SK-N-SH treated with all-trans-retinoic acid at 6 μM for 48 hours (cell line): ENCODE measurements at regions not wholly inside any gene's neighbourhood (a gene's known extent, or its start where the extent isn't known, plus 50 kb on each side); places are given as distances from the start of the nearest gene placed in this dataset.
A peak's percentile ranks its signal among the peaks of the same experiment; 100 is the strongest.
"Not testable (repeated sequence)": the region's sequence is repeated elsewhere in the genome, so short reads cannot be mapped to it uniquely, and the experiment has no call there.

Experiments used
- ATAC-seq: fragments of 200-7000 bp; cut with Tn5 transposase; 3 replicates; pipeline ENCODE4 v1.9.1; 2020; ENCODE audit warnings: mild to moderate bottlenecking, moderate library complexity
- ARNTL ChIP-seq: fragments of 450-650 bp; formaldehyde crosslinking; IDR thresholded peaks from 2 replicates; pipeline ENCODE4 v1.5.0; 2020; ENCODE audit warnings: low read depth, mild to moderate bottlenecking, moderate library complexity, borderline replicate concordance
- BACH2 ChIP-seq: fragments of 250-450 bp; sonication (Bioruptor Pico); IDR thresholded peaks from 2 replicates; pipeline ENCODE4 v1.9.0; 2021; ENCODE audit warnings: mild to moderate bottlenecking, borderline replicate concordance
- CREB5 ChIP-seq: fragments of 250-450 bp; sonication (Bioruptor Pico); IDR thresholded peaks from 2 replicates; pipeline ENCODE4 v1.5.1; 2020; ENCODE audit warnings: low read depth, mild to moderate bottlenecking, moderate library complexity
- CSDC2 ChIP-seq: fragments of 250-450 bp; sonication (Bioruptor Pico); IDR thresholded peaks from 2 replicates; pipeline ENCODE4 v1.5.0; 2020; ENCODE audit warnings: mild to moderate bottlenecking, moderate library complexity
- CSRNP3 ChIP-seq: fragments of 250-450 bp; sonication (Bioruptor Pico); IDR thresholded peaks from 2 replicates; pipeline ENCODE4 v1.5.1; 2021; ENCODE audit warnings: mild to moderate bottlenecking, moderate library complexity
- GLIS3 ChIP-seq: fragments of 250-450 bp; sonication (Bioruptor Pico); IDR thresholded peaks from 2 replicates; pipeline ENCODE4 v1.5.0; 2020; ENCODE audit warnings: mild to moderate bottlenecking, moderate library complexity
- ISL1 ChIP-seq: fragments of 250-450 bp; sonication (Bioruptor Pico); IDR thresholded peaks from 2 replicates; pipeline ENCODE4 v2.1.2; 2022; ENCODE audit warnings: mild to moderate bottlenecking, moderate library complexity
- PATZ1 ChIP-seq: fragments of 250-450 bp; sonication (Bioruptor Pico); IDR thresholded peaks from 2 replicates; pipeline ENCODE4 v1.8.0; 2020; ENCODE audit warnings: mild to moderate bottlenecking, moderate library complexity, borderline replicate concordance
- POU6F1 ChIP-seq: fragments of 250-450 bp; sonication (Bioruptor Pico); IDR thresholded peaks from 2 replicates; pipeline ENCODE4 v1.8.0; 2021; ENCODE audit warnings: low read depth, mild to moderate bottlenecking, moderate library complexity, borderline replicate concordance
- RARB ChIP-seq: fragments of 250-450 bp; sonication (Bioruptor Pico); IDR thresholded peaks from 2 replicates; pipeline ENCODE4 v1.8.0; 2021; ENCODE audit warnings: mild to moderate bottlenecking, moderate library complexity
- SNAI2 ChIP-seq: fragments of 250-450 bp; sonication (Bioruptor Pico); IDR thresholded peaks from 2 replicates; pipeline ENCODE4 v1.5.0; 2020; ENCODE audit warnings: mild to moderate bottlenecking, moderate library complexity
- TCF4 ChIP-seq: fragments of 250-450 bp; sonication (Bioruptor Pico); IDR thresholded peaks from 2 replicates; pipeline ENCODE4 v1.8.0; 2021; ENCODE audit warnings: mild to moderate bottlenecking, moderate library complexity, borderline replicate concordance
- TSHZ2 ChIP-seq: fragments of 250-450 bp; sonication (Bioruptor Pico); IDR thresholded peaks from 2 replicates; pipeline ENCODE4 v1.5.0; 2020; ENCODE audit warnings: mild to moderate bottlenecking, moderate library complexity
- ZC3H10 ChIP-seq: fragments of 250-450 bp; sonication (Bioruptor Pico); IDR thresholded peaks from 2 replicates; pipeline ENCODE4 v1.5.1; 2021; ENCODE audit warnings: mild to moderate bottlenecking, moderate library complexity
- ZFP3 ChIP-seq: fragments of 250-450 bp; sonication (Bioruptor Pico); IDR thresholded peaks from 2 replicates; pipeline ENCODE4 v1.5.0; 2020; ENCODE audit warnings: mild to moderate bottlenecking, moderate library complexity
- ZFP30 ChIP-seq: fragments of 450-650 bp; formaldehyde crosslinking; IDR thresholded peaks from 2 replicates; pipeline ENCODE4 v1.5.0; 2022; ENCODE audit warnings: mild to moderate bottlenecking, moderate library complexity
- ZNF70 ChIP-seq: fragments of 450-650 bp; formaldehyde crosslinking; IDR thresholded peaks from 2 replicates; pipeline ENCODE4 v1.5.0; 2020; ENCODE audit warnings: mild to moderate bottlenecking, moderate library complexity
- ZNF8 ChIP-seq: fragments of 450-650 bp; formaldehyde crosslinking; IDR thresholded peaks from 2 replicates; pipeline ENCODE4 v1.5.0; 2020; ENCODE audit warnings: mild to moderate bottlenecking, moderate library complexity

GRCh38 chr3:197394464-197395321 is 96.3 kb upstream of the DLG1 start (continued):
- TF ChIP-seq BACH2, result no peak
- peak; percentile 37; the same call in 1 of the 2 replicates for TF ChIP-seq ZFP3 (CRISPR knock-in tag)
- peak; percentile 17; the same call in 1 of the 2 replicates for TF ChIP-seq POU6F1 (CRISPR knock-in tag)

- not testable (repeated sequence) for ATAC-seq
Observed at GRCh38 chr3:197394126-197394463, 95.7 kb upstream of the DLG1 start.

- TF ChIP-seq PATZ1 (no peak), RARB (CRISPR knock-in tag) (no peak), ZFP30 (CRISPR knock-in tag) (no peak), ZNF8 (CRISPR knock-in tag) (no peak), ISL1 (CRISPR knock-in tag) (no peak), ZNF70 (CRISPR knock-in tag) (no peak)
- no peak for ATAC-seq
Observed at GRCh38 chr3:197393711-197394110, 95.3 kb upstream of the DLG1 start.

GRCh38 chr3:197392961-197393360 is 94.5 kb upstream of the DLG1 start:
- ATAC-seq, result no peak
- no peak for TF ChIP-seq CSDC2
- no peak for TF ChIP-seq ARNTL (CRISPR knock-in tag)
- TF ChIP-seq TCF4 (CRISPR knock-in tag), result no peak
- TF ChIP-seq ZNF8 (CRISPR knock-in tag), result no peak
- TF ChIP-seq CREB5 (CRISPR knock-in tag), result no peak
- no peak for TF ChIP-seq SNAI2 (CRISPR knock-in tag)
- no peak for TF ChIP-seq TSHZ2 (CRISPR knock-in tag)
- TF ChIP-seq ZFP3 (CRISPR knock-in tag), result peak; percentile 15; the same call in 1 of the 2 replicates

- ATAC-seq, result no peak
- no peak for TF ChIP-seq CSRNP3 (CRISPR knock-in tag)
- no peak for TF ChIP-seq SNAI2 (CRISPR knock-in tag)
- no peak for TF ChIP-seq RARB (CRISPR knock-in tag)
- TF ChIP-seq ZC3H10 (CRISPR knock-in tag), result no peak
- no peak for TF ChIP-seq POU6F1 (CRISPR knock-in tag)
- TF ChIP-seq ZFP3 (CRISPR knock-in tag), result no peak
- no peak for TF ChIP-seq GLIS3 (CRISPR knock-in tag)
- TF ChIP-seq TCF4 (CRISPR knock-in tag), result no peak
- TF ChIP-seq, all 23 proteins: peak for 0
Observed at GRCh38 chr3:197381371-197381770, 83.0 kb upstream of the DLG1 start.
